Endothelial cell of umbilical vein (primary cell): ENCODE measurements at regions not wholly inside any gene's neighbourhood (a gene's known extent, or its start where the extent isn't known, plus 50 kb on each side); places are given as distances from the start of the nearest gene placed in this dataset.

Experiments
- BruUV-seq: library from RNA; stranded (reverse); fragments of 400-500 nt; replicated peaks from 2 replicates; lab custom pipeline; 2021; lab: Mats Ljungman, UMichigan
- CTCF ChIA-PET: fragments of 300-600, 350-600 bp; sonication (Branson Sonifier 250); formaldehyde crosslinking; loops from one replicate; lab custom pipeline; 2021; ENCODE audit warnings: antibody characterized with exemption, inconsistent platforms; lab: Charles Lee
- POLR2A ChIA-PET: fragments of 300-600, 350-600 bp; sonication (Branson Sonifier 250); formaldehyde crosslinking; loops from one replicate; lab custom pipeline; 2021; ENCODE audit warnings: antibody characterized with exemption, inconsistent platforms; lab: Charles Lee
- DNase-seq: peaks from one replicate; pipeline ENCODE4 v3.0.0-alpha.2; 2011; ENCODE audit warnings: low read depth, low spot score
- FAIRE-seq: peaks from 2 replicates; lab custom pipeline; 2011; peaks lifted over from hg19 to GRCh38; lab: Jason Lieb, UNC
- H2AFZ ChIP-seq: 2 replicates; pipeline ENCODE4 v1.6.0; 2012; ENCODE audit warnings: low read depth, low read length, control low read depth, inconsistent platforms
- H3K27ac ChIP-seq: 2 replicates; pipeline ENCODE4 v1.5.1; 2011; ENCODE audit warnings: low read depth, mild to moderate bottlenecking, control low read depth, low read length, moderate library complexity; ENCODE audit not compliant: insufficient read depth
- H3K27me3 ChIP-seq, 2 experiments: 2 replicates each; pipeline versions ENCODE4 v1.6.0 to v1.6.1; 2011; ENCODE audit warnings: low read length in 2 of 2, mixed read lengths in 1 of 2; ENCODE audit not compliant: control insufficient read depth in 2 of 2, insufficient read depth in 2 of 2
- H3K36me3 ChIP-seq, 2 experiments: 2 replicates in 1 of 2; 3 replicates in 1 of 2; pipeline ENCODE4 v1.5.1; 2011; ENCODE audit warnings: low read length in 2 of 2, mild to moderate bottlenecking in 1 of 2, moderate library complexity in 1 of 2; ENCODE audit not compliant: control insufficient read depth in 2 of 2, insufficient read depth in 2 of 2; ENCODE audit errors: extremely low read depth in 1 of 2
- H3K4me1 ChIP-seq: 3 replicates; pipeline ENCODE4 v1.5.1; 2011; ENCODE audit warnings: mild to moderate bottlenecking, low read length; ENCODE audit not compliant: control insufficient read depth, insufficient read depth; ENCODE audit errors: extremely low read depth
- H3K4me2 ChIP-seq: 2 replicates; pipeline ENCODE4 v1.6.1; 2011; ENCODE audit warnings: low read length, control low read depth, mixed read lengths; ENCODE audit not compliant: insufficient read depth
- H3K4me3 ChIP-seq, 3 experiments: fragments of 200-600 bp in 1 of 3; sonication (generic), shearing (Covaris generic) in 1 of 3; replicated peaks in 1 of 3; 2 replicates each; pipeline ENCODE4 v1.5.1; 2011 to 2016; ENCODE audit warnings: control low read depth in 3 of 3, low read length in 3 of 3, mild to moderate bottlenecking in 2 of 3, inconsistent platforms in 1 of 3, low read depth in 1 of 3, moderate library complexity in 1 of 3; ENCODE audit not compliant: insufficient read depth in 1 of 3
- H3K79me2 ChIP-seq: 2 replicates; pipeline ENCODE4 v1.6.0; 2012; ENCODE audit warnings: low read length, inconsistent platforms; ENCODE audit not compliant: control insufficient read depth, insufficient read depth
- H3K9ac ChIP-seq: replicated peaks from 2 replicates; pipeline ENCODE3; 2011; ENCODE audit warnings: low read length, control low read depth; ENCODE audit not compliant: insufficient read depth; ENCODE audit errors: extremely low read depth
- H3K9me1 ChIP-seq: replicated peaks from 3 replicates; pipeline ENCODE4 v1.6.0; 2011; ENCODE audit warnings: mild to moderate bottlenecking, low read length; ENCODE audit not compliant: control insufficient read depth, insufficient read depth; ENCODE audit errors: extremely low read depth
- H3K9me3 ChIP-seq: replicated peaks from 2 replicates; pipeline ENCODE4 v1.5.1; 2012; ENCODE audit warnings: low read length, inconsistent platforms; ENCODE audit not compliant: control insufficient read depth, insufficient read depth
- H4K20me1 ChIP-seq: replicated peaks from 2 replicates; pipeline ENCODE3; 2011; ENCODE audit warnings: mild to moderate bottlenecking, low read length; ENCODE audit not compliant: control insufficient read depth, insufficient read depth; ENCODE audit errors: extremely low read depth
- EZH2 ChIP-seq: IDR thresholded peaks from 2 replicates; pipeline ENCODE4 v1.6.1; 2012; ENCODE audit warnings: borderline replicate concordance, low read depth, mild to moderate bottlenecking, moderate library complexity, low read length, inconsistent platforms; ENCODE audit not compliant: severe bottlenecking
- FOS ChIP-seq: IDR thresholded peaks from 2 replicates; pipeline ENCODE4 v1.6.1; 2011; ENCODE audit warnings: mild to moderate bottlenecking, low read length, moderate library complexity, borderline replicate concordance; ENCODE audit not compliant: insufficient read depth
- JUN ChIP-seq: IDR thresholded peaks from 2 replicates; pipeline ENCODE4 v1.6.1; 2011; ENCODE audit warnings: borderline replicate concordance, low read depth; ENCODE audit not compliant: insufficient read length, insufficient read depth
- MYC ChIP-seq: IDR thresholded peaks from one replicate; pipeline ENCODE4 v1.6.1; 2011; ENCODE audit warnings: mild to moderate bottlenecking, low read depth, low read length
- POLR2A ChIP-seq: IDR thresholded peaks from 2 replicates; pipeline ENCODE4 v1.6.1; 2012; ENCODE audit warnings: low read depth, mild to moderate bottlenecking, control low read depth, low read length
- POLR2AphosphoS5 ChIP-seq: IDR thresholded peaks from 2 replicates; pipeline ENCODE4 v1.6.1; 2012; ENCODE audit warnings: low read depth, mild to moderate bottlenecking, control low read depth, low read length, moderate library complexity; ENCODE audit not compliant: insufficient read depth
- dilution Hi-C: fragments of 300-500 bp; cut with MboI; formaldehyde crosslinking; loops from one replicate; pipeline ENCODE4 v1.15.0; 2019; ENCODE audit warnings: low sequenced_read_pairs; ENCODE audit not compliant: extremely low pct_ligation_motif_present
- intact Hi-C: fragments of 100-400 bp; cut with micrococcal nuclease; formaldehyde crosslinking; loops from one replicate; pipeline ENCODE4 v1.10.0; 2022
- TF ChIP-seq, protein P1 (sequence below), 2 donors: IDR thresholded peaks; 1 replicate in 1 of 2; 2 replicates in 1 of 2; pipeline ENCODE4 v1.5.1; 2011; ENCODE audit warnings: low read length in 2 of 2, mild to moderate bottlenecking in 2 of 2, moderate library complexity in 2 of 2, control low read depth in 1 of 2, inconsistent platforms in 1 of 2, low read depth in 1 of 2; ENCODE audit not compliant: insufficient read depth in 1 of 2; ENCODE audit errors: extremely low read depth in 1 of 2

DNA sequence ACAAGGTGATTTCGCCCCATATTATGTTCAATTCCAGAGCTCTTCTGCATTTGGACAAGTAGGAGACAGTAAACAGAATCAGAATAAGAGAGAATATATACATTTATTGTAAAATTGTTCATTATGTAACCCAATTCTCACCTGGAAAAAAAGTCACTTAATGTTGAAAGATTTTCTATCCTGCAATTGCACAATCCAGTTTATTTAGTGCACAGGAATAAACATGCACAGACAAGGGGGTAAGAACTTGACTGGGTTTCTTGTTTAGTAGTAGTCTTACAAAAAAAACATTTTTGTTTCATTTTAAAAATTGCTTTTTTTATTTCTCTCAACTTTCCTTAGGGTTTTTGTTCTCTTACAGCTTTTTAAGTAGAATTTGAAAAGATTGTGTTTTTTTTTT lies 126.6 kb downstream of the SAMD9 start:
- DNase-seq = no peak
- CTCF ChIA-PET = no interaction called here
- TF ChIP-seq EZH2 (no peak), FOS (no peak), POLR2A (no peak), POLR2AphosphoS5 (no peak), MYC (no peak), JUN (no peak)
- TF ChIP-seq, protein P1, sequence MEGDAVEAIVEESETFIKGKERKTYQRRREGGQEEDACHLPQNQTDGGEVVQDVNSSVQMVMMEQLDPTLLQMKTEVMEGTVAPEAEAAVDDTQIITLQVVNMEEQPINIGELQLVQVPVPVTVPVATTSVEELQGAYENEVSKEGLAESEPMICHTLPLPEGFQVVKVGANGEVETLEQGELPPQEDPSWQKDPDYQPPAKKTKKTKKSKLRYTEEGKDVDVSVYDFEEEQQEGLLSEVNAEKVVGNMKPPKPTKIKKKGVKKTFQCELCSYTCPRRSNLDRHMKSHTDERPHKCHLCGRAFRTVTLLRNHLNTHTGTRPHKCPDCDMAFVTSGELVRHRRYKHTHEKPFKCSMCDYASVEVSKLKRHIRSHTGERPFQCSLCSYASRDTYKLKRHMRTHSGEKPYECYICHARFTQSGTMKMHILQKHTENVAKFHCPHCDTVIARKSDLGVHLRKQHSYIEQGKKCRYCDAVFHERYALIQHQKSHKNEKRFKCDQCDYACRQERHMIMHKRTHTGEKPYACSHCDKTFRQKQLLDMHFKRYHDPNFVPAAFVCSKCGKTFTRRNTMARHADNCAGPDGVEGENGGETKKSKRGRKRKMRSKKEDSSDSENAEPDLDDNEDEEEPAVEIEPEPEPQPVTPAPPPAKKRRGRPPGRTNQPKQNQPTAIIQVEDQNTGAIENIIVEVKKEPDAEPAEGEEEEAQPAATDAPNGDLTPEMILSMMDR (IDR thresholded peaks at IDR 0.05; ENCODE audit: extremely low read depth in 1 of 2, insufficient read depth in 1 of 2, low read depth in 1 of 2, low read length in 2 of 2) = no peak
- no peaks in the 10 kb centered on the region for H3K36me3 ChIP-seq
- H3K9ac ChIP-seq = no peak overlapping the region
- H3K9me1 ChIP-seq = no peaks in the 10 kb centered on the region
- no peak for FAIRE-seq
- no peaks in the 10 kb centered on the region for H3K9me3 ChIP-seq
- POLR2A ChIA-PET = no interaction called here
- no TSS peak for BruUV-seq
- dilution Hi-C loops (no loop called here), intact Hi-C loops (no loop called here)
- H3K4me3 ChIP-seq = no peak overlapping the region
- no peak overlapping the region for H2AFZ ChIP-seq
- H3K4me1 ChIP-seq = no peaks in the 10 kb centered on the region
- H3K27ac ChIP-seq = no peak overlapping the region
- H3K79me2 ChIP-seq = no peaks in the 10 kb centered on the region
- no peak overlapping the region for H3K4me2 ChIP-seq
- no peaks in the 10 kb centered on the region for H4K20me1 ChIP-seq
- H3K27me3 ChIP-seq = no peaks in the 10 kb centered on the region
